Neural progenitor cell (in vitro differentiated cells): ENCODE measurements at regions not wholly inside any gene's neighbourhood (a gene's known extent, or its start where the extent isn't known, plus 50 kb on each side); places are given as distances from the start of the nearest gene placed in this dataset.

Experiments used
- EZH2 ChIP-seq: fragments of 200-600 bp; sonication (generic); IDR thresholded peaks from 2 replicates; pipeline ENCODE4 v1.6.1; 2017; ENCODE audit warnings: antibody characterized with exemption, mild to moderate bottlenecking, moderate library complexity
- TF ChIP-seq, protein P1 (sequence below): fragments of 200-600 bp; sonication (generic); IDR thresholded peaks from 2 replicates; pipeline ENCODE4 v1.5.1; 2017; ENCODE audit warnings: antibody characterized with exemption, mild to moderate bottlenecking

DNA sequence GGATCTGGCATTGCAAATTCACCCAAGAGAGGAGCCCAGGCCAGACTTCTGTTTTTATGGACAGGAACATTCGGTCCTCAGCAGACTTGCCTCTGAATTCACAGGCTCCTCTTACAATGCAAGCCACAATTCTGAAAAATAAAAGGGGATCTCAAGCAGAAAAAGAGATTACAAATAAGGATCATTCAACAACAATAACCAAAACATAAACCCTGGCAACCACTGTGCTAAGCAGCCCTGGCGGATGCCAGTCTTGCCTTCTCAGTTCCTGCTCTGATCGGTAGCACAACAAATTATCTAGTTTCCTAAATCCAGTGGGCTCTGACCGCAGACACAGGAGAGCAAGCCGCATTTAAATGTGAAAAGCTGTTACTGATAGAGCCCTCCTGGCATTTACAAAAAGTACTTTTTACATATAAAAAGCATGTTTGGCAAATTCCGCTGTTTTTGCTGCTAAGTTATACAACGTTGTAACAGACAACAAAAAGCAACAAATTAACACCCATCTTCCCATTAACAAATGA is 123.4 kb upstream of the FOXD3 start:
- no peak for TF ChIP-seq EZH2
- TF ChIP-seq, protein P1, sequence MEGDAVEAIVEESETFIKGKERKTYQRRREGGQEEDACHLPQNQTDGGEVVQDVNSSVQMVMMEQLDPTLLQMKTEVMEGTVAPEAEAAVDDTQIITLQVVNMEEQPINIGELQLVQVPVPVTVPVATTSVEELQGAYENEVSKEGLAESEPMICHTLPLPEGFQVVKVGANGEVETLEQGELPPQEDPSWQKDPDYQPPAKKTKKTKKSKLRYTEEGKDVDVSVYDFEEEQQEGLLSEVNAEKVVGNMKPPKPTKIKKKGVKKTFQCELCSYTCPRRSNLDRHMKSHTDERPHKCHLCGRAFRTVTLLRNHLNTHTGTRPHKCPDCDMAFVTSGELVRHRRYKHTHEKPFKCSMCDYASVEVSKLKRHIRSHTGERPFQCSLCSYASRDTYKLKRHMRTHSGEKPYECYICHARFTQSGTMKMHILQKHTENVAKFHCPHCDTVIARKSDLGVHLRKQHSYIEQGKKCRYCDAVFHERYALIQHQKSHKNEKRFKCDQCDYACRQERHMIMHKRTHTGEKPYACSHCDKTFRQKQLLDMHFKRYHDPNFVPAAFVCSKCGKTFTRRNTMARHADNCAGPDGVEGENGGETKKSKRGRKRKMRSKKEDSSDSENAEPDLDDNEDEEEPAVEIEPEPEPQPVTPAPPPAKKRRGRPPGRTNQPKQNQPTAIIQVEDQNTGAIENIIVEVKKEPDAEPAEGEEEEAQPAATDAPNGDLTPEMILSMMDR = no peak
